ENCODE measurements at regions not wholly inside any gene's neighbourhood (a gene's known extent, or its start where the extent isn't known, plus 50 kb on each side); places are given as distances from the start of the nearest gene placed in this dataset.
"Not testable (repeated sequence)": the region's sequence is repeated elsewhere in the genome, so short reads cannot be mapped to it uniquely, and the experiment has no call there.

DNA sequence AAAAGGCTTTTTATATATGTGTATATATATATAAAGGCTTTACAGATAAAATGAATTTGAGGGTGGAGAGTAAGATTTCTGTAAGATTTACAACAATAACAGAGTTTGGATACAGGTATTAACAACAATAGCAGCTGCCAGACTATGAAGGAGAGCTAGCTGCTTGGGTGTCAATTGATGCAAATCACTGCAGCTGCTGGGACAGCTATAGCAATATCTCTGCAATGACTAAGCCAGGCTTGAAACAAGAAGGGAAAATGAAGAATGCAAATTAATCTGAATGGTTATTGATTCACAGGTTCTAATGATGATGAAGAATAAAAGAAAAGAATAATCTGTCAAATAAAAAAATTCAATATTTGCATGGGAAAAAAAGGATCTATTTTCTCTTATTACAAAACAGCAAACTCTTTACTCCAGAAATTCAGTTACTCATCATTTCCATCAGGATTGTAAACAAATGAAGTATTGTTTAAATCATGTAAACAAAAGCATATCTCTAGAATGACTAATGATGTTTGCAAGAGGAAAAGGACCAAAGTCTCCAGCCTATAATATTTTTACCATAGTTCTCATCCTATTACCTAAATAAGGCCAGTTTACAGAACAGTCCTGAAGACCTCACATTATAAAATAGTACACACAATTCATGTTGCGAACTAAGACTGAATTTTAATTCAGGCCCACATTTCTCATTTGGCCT, 219.0 kb downstream of the HTR1A start:
- H3F3A ChIP-seq (ENCODE audit: insufficient read depth, low read length): no peaks in the 10 kb centered on the region
- H3K9me2 ChIP-seq (replicated peaks; ENCODE audit: insufficient read depth, low read length): no peaks in the 10 kb centered on the region
- no peaks in the 10 kb centered on the region for H3K79me2 ChIP-seq (ENCODE audit: low read length)
- no peak overlapping the region for H3K9ac ChIP-seq (ENCODE audit: low read length)
- H3K9me3 ChIP-seq (replicated peaks; ENCODE audit: insufficient read depth, low read length): no peaks in the 10 kb centered on the region
- no peak overlapping the region for H3K27ac ChIP-seq (ENCODE audit: low read length)
- H3K27me3 ChIP-seq (replicated peaks; ENCODE audit: insufficient read depth, low read length): no peaks in the 10 kb centered on the region
- H3K4me2 ChIP-seq (ENCODE audit: low read depth, low read length): no peak overlapping the region
- no peak overlapping the region for H2AFZ ChIP-seq (ENCODE audit: low read length)
- TF ChIP-seq EZH2phosphoT487 (IDR thresholded peaks at IDR 0.05; ENCODE audit: low read length) (no peak), EZH2 (optimal IDR thresholded peaks at IDR 0.05; ENCODE audit: low read depth, low read length) (no peak)
- TF ChIP-seq, protein P1, sequence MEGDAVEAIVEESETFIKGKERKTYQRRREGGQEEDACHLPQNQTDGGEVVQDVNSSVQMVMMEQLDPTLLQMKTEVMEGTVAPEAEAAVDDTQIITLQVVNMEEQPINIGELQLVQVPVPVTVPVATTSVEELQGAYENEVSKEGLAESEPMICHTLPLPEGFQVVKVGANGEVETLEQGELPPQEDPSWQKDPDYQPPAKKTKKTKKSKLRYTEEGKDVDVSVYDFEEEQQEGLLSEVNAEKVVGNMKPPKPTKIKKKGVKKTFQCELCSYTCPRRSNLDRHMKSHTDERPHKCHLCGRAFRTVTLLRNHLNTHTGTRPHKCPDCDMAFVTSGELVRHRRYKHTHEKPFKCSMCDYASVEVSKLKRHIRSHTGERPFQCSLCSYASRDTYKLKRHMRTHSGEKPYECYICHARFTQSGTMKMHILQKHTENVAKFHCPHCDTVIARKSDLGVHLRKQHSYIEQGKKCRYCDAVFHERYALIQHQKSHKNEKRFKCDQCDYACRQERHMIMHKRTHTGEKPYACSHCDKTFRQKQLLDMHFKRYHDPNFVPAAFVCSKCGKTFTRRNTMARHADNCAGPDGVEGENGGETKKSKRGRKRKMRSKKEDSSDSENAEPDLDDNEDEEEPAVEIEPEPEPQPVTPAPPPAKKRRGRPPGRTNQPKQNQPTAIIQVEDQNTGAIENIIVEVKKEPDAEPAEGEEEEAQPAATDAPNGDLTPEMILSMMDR (IDR thresholded peaks at IDR 0.05; ENCODE audit: low read length): no peak
- no peak overlapping the region for H3K4me3 ChIP-seq (ENCODE audit: low read length)
- H3K4me1 ChIP-seq (ENCODE audit: low read length): no peaks in the 10 kb centered on the region
- DNase-seq: no peak
- H4K20me1 ChIP-seq (ENCODE audit: insufficient read depth, low read length): no peaks in the 10 kb centered on the region
- no peaks in the 10 kb centered on the region for H3K36me3 ChIP-seq (replicated peaks; ENCODE audit: insufficient read depth, low read length)

DNA sequence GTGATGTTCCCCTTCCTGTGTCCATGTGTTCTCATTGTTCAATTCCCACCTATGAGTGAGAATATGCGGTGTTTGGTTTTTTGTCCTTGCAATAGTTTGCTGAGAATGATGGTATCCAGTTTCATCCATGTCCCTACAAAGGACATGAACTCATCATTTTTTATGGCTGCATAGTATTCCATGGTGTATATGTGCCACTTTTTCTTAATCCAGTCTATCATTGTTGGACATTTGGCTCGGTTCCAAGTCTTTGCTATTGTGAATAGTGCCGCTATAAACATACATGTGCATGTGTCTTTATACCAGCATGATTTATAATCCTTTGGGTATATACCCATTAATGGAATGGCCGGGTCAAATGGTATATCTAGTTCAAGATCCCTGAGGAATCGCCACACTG, 229.4 kb downstream of the HTR1A start:
- H4K20me1 ChIP-seq (ENCODE audit: insufficient read depth, low read length); H3K27me3 ChIP-seq (replicated peaks; ENCODE audit: insufficient read depth, low read length); H3K4me2 ChIP-seq (ENCODE audit: low read depth, low read length); H3F3A ChIP-seq (ENCODE audit: insufficient read depth, low read length); H3K9me3 ChIP-seq (replicated peaks; ENCODE audit: insufficient read depth, low read length); H3K36me3 ChIP-seq (replicated peaks; ENCODE audit: insufficient read depth, low read length); DNase-seq; H3K9ac ChIP-seq (ENCODE audit: low read length); H3K9me2 ChIP-seq (replicated peaks; ENCODE audit: insufficient read depth, low read length); H3K4me3 ChIP-seq (ENCODE audit: low read length); H3K79me2 ChIP-seq (ENCODE audit: low read length); H3K27ac ChIP-seq (ENCODE audit: low read length); H2AFZ ChIP-seq (ENCODE audit: low read length); H3K4me1 ChIP-seq (ENCODE audit: low read length): not testable (repeated sequence)

DNA sequence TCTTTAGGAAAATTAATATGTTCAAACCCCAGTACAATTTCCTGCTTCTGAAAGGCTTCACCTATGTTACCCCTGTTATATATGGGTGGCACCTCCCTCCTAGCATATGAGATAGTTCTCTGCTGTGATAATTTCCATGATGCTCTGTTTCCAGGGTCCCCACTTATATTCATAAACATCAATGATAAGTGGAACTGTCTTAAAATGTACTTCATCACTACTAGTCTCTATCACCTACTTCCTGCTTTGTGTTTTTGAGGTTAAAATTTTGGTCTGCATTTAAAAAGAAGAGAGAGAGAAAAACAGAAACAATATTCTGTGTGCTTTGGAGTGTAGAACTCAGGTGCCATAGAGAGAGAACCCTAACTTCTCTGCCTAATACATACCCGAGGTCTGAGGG, 234.7 kb downstream of the HTR1A start:
- Histone ChIP-seq H3K79me2 (ENCODE audit: low read length) (no peaks in the 10 kb centered on the region), H3F3A (ENCODE audit: insufficient read depth, low read length) (no peaks in the 10 kb centered on the region), H2AFZ (ENCODE audit: low read length) (no peak overlapping the region), H3K36me3 (replicated peaks; ENCODE audit: insufficient read depth, low read length) (no peaks in the 10 kb centered on the region), H3K4me2 (ENCODE audit: low read depth, low read length) (no peak overlapping the region), H3K27me3 (replicated peaks; ENCODE audit: insufficient read depth, low read length) (no peaks in the 10 kb centered on the region), H3K9me2 (replicated peaks; ENCODE audit: insufficient read depth, low read length) (no peaks in the 10 kb centered on the region), H3K9ac (ENCODE audit: low read length) (no peak overlapping the region), H3K9me3 (replicated peaks; ENCODE audit: insufficient read depth, low read length) (no peaks in the 10 kb centered on the region), H4K20me1 (ENCODE audit: insufficient read depth, low read length) (no peaks in the 10 kb centered on the region), H3K4me3 (ENCODE audit: low read length) (no peak overlapping the region), H3K27ac (ENCODE audit: low read length) (no peak overlapping the region), H3K4me1 (ENCODE audit: low read length) (no peaks in the 10 kb centered on the region; the same call in 1 of the 2 replicates)
- TF ChIP-seq, protein P1 (IDR thresholded peaks at IDR 0.05; ENCODE audit: low read length): no peak
- TF ChIP-seq EZH2phosphoT487 (IDR thresholded peaks at IDR 0.05; ENCODE audit: low read length) (no peak), EZH2 (optimal IDR thresholded peaks at IDR 0.05; ENCODE audit: low read depth, low read length) (no peak)
- DNase-seq: no peak

DNA sequence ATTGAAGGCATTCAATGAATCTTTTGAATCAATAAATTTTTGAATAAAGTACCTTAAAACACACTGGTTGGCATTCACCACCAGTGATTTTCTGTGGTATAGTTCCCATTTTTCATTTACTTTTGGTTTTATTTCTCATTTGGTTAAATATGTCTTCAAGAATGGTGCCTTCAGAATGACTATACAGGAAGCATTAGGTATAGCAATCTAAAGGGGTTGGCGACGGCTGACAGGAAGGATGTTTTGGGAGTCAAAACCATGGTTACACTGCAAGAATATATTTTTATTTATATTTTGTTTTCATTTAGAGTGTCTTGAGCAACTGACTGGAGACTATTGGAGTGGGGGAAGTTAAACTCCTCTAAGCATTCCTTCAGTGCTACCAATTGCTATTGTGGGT, 235.7 kb downstream of the HTR1A start:
- Histone ChIP-seq H4K20me1 (ENCODE audit: insufficient read depth, low read length) (no peaks in the 10 kb centered on the region), H3K4me2 (ENCODE audit: low read depth, low read length) (no peak overlapping the region), H3K4me1 (ENCODE audit: low read length) (no peaks in the 10 kb centered on the region; the same call in 1 of the 2 replicates), H3K9me3 (replicated peaks; ENCODE audit: insufficient read depth, low read length) (no peaks in the 10 kb centered on the region), H3K9ac (ENCODE audit: low read length) (no peak overlapping the region), H3F3A (ENCODE audit: insufficient read depth, low read length) (no peaks in the 10 kb centered on the region), H2AFZ (ENCODE audit: low read length) (no peak overlapping the region; the same call in 1 of the 2 replicates), H3K4me3 (ENCODE audit: low read length) (no peak overlapping the region), H3K27ac (ENCODE audit: low read length) (no peak overlapping the region), H3K9me2 (replicated peaks; ENCODE audit: insufficient read depth, low read length) (no peaks in the 10 kb centered on the region), H3K79me2 (ENCODE audit: low read length) (no peaks in the 10 kb centered on the region), H3K36me3 (replicated peaks; ENCODE audit: insufficient read depth, low read length) (no peaks in the 10 kb centered on the region), H3K27me3 (replicated peaks; ENCODE audit: insufficient read depth, low read length) (no peaks in the 10 kb centered on the region)
- TF ChIP-seq EZH2 (optimal IDR thresholded peaks at IDR 0.05; ENCODE audit: low read depth, low read length): no peak
- TF ChIP-seq EZH2phosphoT487 (IDR thresholded peaks at IDR 0.05; ENCODE audit: low read length): no peak
- TF ChIP-seq, protein P1 (IDR thresholded peaks at IDR 0.05; ENCODE audit: low read length): no peak
- peak; percentile 29 for DNase-seq
